Panc1 (cell line): ENCODE measurements at regions not wholly inside any gene's neighbourhood (a gene's known extent, or its start where the extent isn't known, plus 50 kb on each side); places are given as distances from the start of the nearest gene placed in this dataset.

Experiments used
- POLR2AphosphoS5 ChIP-seq: IDR thresholded peaks from 2 replicates; pipeline ENCODE4 v1.6.1; 2012; ENCODE audit warnings: mild to moderate bottlenecking, low read depth, low read length, moderate library complexity
- SIN3A ChIP-seq: IDR thresholded peaks from 2 replicates; pipeline ENCODE4 v1.6.1; 2012; ENCODE audit warnings: low read depth, mild to moderate bottlenecking, low read length, moderate library complexity, borderline replicate concordance; ENCODE audit not compliant: insufficient read depth
- TF ChIP-seq, protein P1 (sequence below): fragments of 450-650 bp; IDR thresholded peaks from 2 replicates; pipeline ENCODE4 v1.5.1; 2017; ENCODE audit warnings: mild to moderate bottlenecking
- TF ChIP-seq, protein P2 (sequence below), 2 experiments: IDR thresholded peaks; 2 replicates each; pipeline ENCODE4 v1.6.1; 2011 to 2012; ENCODE audit warnings: low read depth in 2 of 2, control low read depth in 1 of 2, low read length in 1 of 2, mild to moderate bottlenecking in 1 of 2, moderate library complexity in 1 of 2; ENCODE audit not compliant: insufficient read depth in 1 of 2

DNA sequence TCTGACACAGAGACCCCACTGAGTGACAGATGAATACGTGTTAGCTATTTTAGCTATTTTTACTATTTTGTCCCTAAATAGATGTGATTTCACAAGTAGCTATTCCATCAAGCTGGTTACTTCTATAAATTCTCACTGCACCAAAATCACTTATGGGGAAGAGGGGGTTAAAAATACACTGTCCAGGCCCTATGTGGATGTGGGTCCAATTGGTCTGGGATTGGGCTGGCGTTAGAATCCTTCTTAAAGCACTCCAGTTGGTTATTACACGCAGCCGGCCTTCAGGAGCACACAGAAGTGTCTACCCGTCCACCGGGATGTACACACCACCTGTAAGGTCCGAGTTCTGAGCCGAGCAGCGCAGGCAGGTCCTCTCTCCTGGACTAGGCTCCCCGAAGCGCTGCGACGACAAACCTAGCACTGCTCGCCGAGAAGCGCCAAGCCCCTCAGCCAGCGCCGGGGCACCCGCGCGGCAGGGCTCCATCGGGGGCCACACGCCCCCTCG lies 222.3 kb upstream of the MKLN1 start:
- TF ChIP-seq, protein P1, sequence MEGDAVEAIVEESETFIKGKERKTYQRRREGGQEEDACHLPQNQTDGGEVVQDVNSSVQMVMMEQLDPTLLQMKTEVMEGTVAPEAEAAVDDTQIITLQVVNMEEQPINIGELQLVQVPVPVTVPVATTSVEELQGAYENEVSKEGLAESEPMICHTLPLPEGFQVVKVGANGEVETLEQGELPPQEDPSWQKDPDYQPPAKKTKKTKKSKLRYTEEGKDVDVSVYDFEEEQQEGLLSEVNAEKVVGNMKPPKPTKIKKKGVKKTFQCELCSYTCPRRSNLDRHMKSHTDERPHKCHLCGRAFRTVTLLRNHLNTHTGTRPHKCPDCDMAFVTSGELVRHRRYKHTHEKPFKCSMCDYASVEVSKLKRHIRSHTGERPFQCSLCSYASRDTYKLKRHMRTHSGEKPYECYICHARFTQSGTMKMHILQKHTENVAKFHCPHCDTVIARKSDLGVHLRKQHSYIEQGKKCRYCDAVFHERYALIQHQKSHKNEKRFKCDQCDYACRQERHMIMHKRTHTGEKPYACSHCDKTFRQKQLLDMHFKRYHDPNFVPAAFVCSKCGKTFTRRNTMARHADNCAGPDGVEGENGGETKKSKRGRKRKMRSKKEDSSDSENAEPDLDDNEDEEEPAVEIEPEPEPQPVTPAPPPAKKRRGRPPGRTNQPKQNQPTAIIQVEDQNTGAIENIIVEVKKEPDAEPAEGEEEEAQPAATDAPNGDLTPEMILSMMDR, result no peak
- TF ChIP-seq POLR2AphosphoS5, result no peak
- TF ChIP-seq, protein P2, sequence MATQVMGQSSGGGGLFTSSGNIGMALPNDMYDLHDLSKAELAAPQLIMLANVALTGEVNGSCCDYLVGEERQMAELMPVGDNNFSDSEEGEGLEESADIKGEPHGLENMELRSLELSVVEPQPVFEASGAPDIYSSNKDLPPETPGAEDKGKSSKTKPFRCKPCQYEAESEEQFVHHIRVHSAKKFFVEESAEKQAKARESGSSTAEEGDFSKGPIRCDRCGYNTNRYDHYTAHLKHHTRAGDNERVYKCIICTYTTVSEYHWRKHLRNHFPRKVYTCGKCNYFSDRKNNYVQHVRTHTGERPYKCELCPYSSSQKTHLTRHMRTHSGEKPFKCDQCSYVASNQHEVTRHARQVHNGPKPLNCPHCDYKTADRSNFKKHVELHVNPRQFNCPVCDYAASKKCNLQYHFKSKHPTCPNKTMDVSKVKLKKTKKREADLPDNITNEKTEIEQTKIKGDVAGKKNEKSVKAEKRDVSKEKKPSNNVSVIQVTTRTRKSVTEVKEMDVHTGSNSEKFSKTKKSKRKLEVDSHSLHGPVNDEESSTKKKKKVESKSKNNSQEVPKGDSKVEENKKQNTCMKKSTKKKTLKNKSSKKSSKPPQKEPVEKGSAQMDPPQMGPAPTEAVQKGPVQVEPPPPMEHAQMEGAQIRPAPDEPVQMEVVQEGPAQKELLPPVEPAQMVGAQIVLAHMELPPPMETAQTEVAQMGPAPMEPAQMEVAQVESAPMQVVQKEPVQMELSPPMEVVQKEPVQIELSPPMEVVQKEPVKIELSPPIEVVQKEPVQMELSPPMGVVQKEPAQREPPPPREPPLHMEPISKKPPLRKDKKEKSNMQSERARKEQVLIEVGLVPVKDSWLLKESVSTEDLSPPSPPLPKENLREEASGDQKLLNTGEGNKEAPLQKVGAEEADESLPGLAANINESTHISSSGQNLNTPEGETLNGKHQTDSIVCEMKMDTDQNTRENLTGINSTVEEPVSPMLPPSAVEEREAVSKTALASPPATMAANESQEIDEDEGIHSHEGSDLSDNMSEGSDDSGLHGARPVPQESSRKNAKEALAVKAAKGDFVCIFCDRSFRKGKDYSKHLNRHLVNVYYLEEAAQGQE (IDR thresholded peaks at IDR 0.05; ENCODE audit: insufficient read depth in 1 of 2, low read depth in 2 of 2, low read length in 1 of 2), result no peak
- TF ChIP-seq SIN3A, result no peak; the same call in 1 of the 2 replicates
